Gastroesophageal sphincter (tissue), 3 donors: ENCODE measurements at regions not wholly inside any gene's neighbourhood (a gene's known extent, or its start where the extent isn't known, plus 50 kb on each side); places are given as distances from the start of the nearest gene placed in this dataset.

Experiments used
- CTCF ChIP-seq, 4 experiments: fragments of 200-600 bp in 2 of 4; fragments of 450-650 bp in 2 of 4; sonication (generic) in 1 of 4; IDR thresholded peaks; one replicate each; pipeline ENCODE4 v1.5.1; 2017 to 2019; ENCODE audit warnings: antibody characterized with exemption in 4 of 4, mild to moderate bottlenecking in 2 of 4, moderate library complexity in 2 of 4
- EP300 ChIP-seq: sonication (generic); formaldehyde crosslinking; IDR thresholded peaks from one replicate; pipeline ENCODE4 v1.6.1; 2017; ENCODE audit warnings: antibody characterized with exemption, mild to moderate bottlenecking
- POLR2A ChIP-seq, 2 donors: fragments of 450-650 bp; IDR thresholded peaks; one replicate each; pipeline ENCODE4 v1.6.1; 2017; ENCODE audit warnings: antibody characterized with exemption in 2 of 2, mild to moderate bottlenecking in 2 of 2, moderate library complexity in 1 of 2

- TF ChIP-seq CTCF (IDR thresholded peaks at IDR 0.05) (no peak), POLR2A (IDR thresholded peaks at IDR 0.05) (no peak), EP300 (no peak)
These were observed 1976.7 kb upstream of the ADGRL3 start for GRCh38 chr4:59223292-59223941.
